22Rv1 (cell line): ENCODE measurements at regions not wholly inside any gene's neighbourhood (a gene's known extent, or its start where the extent isn't known, plus 50 kb on each side); places are given as distances from the start of the nearest gene placed in this dataset.

Source experiments
- CTCF ChIP-seq: fragments of 450-650 bp; IDR thresholded peaks from 2 replicates; pipeline ENCODE4 v1.5.1; 2017; ENCODE audit warnings: mild to moderate bottlenecking
- ZFX ChIP-seq: fragments of 450-650 bp; IDR thresholded peaks from 2 replicates; pipeline ENCODE4 v1.6.1; 2017; ENCODE audit warnings: antibody characterized with exemption, borderline replicate concordance

DNA sequence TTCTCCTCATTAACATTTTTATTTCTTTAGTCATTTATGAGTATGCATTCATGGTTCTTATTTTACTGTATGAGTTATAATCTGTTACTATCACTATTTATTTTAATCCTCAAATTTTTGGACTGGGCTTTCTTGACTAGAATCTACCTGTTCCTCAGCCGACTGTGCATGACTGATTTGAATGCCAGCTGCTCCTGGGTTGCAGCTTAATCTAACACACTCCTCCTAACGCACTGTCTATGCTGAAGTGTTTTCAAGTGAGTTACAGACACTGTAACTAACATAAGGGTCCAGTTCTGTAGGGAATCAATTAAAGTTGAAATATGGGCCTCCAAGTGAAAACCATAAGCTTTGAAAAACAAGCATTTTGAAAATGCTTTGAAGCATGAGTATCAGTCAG, 137.4 kb upstream of the ARSJ start:
- no peak for TF ChIP-seq ZFX
- TF ChIP-seq CTCF, result no peak
